Stimulated activated CD4-positive, alpha-beta T cell treated with anti-CD3 and anti-CD28 coated beads, Interleukin-15, amount 100 ng/mL, for 1 hour (primary cell): ENCODE measurements at regions not wholly inside any gene's neighbourhood (a gene's known extent, or its start where the extent isn't known, plus 50 kb on each side); places are given as distances from the start of the nearest gene placed in this dataset.

ENCODE experiments used
- DNase-seq, 2 donors: peaks; one replicate each; pipeline ENCODE4 v3.0.0-alpha.2; 2020; ENCODE audit warnings: low read depth in 1 of 2, low spot score in 1 of 2

DNA sequence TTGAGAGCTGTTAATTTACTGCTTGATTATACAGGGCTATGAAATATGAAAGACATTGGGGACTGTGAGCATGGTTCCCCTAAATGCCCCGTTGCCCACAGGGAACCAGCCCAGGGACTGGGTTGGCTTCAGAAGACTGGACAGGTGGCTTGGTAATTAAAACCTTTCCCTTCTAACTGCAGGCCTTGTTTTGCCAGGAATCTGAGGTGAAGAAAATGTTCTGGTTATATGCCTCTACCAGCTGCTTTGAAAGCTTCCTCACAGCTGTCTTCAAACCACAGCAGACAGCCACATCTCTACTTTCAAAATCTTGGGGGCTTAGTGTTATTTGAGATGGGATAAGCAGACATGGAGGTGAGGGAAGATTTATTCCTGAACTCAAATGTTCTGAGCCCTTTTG is 153.3 kb upstream of the SPRY4 start:
- no peak for DNase-seq

DNA sequence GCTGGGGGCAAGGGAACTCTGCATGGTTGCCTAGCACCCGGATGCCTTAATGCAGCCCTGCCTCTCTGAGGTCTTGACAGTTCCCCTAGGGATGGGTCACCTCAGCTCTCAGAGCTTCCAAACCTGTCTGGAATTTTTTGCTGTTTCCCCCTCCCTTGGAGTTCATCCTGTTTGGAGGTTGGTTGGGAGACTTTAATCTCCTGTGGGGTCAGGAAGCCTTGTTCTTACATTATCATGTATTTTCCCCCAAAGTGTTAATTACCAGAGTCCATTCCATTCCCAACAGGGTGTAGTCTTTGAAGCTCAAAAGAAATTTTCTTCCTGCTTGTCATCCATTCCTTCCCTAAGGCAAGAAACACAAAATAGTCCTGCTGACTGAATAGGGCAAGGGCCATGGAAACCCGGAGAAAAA is 150.3 kb upstream of the SPRY4 start:
- no peak for DNase-seq

DNA sequence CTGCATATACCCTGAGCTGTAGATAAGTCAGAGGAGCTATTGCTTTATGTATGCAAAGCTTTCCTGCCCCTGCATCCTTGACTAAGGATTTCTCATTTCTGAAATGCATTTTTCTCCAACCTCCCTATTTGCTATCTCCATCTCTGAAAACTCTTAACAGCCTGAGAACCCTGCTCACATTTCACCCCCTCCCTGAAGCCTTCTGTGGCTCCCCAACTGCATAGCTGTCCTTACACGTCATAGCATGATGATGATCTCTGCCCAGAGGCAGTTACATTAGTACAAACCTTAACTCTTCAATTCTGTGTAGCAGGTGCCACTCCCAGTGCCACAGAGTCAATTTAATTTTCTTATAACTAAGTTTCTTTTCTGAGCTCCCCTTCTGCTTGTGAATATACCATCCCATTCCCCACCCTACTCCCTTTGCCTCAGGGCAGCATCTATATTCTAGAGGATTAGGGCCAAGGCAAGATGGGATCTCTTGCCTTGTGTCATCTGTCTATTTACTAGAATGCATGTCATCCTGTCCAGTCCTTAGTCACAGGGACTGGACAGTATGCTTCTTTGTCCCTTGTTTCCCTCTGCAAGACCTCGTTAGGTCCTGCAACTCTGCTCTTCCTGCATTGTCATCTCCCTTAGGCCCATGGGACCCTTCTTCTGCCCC is 149.7 kb upstream of the SPRY4 start:
- DNase-seq: no peak

DNA sequence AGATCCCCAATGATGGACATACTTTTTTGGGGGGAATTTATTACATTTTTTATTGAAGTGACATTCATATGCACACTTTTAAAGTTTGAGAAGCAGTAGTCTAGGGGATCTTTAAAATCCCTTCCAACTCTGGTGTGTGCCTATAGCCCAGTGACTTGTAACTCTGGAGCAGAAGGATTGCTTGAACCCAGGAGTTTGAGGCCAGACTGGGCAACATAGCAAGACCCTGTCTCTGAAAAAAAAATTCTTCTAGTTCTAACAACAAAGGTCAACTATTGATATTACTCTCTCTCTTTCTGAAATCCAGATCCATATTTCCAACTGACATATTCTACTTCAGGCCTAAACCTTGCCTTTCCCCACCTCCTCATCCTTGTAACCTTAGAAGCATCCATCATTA is 148.2 kb upstream of the SPRY4 start:
- DNase-seq: no peak

DNA sequence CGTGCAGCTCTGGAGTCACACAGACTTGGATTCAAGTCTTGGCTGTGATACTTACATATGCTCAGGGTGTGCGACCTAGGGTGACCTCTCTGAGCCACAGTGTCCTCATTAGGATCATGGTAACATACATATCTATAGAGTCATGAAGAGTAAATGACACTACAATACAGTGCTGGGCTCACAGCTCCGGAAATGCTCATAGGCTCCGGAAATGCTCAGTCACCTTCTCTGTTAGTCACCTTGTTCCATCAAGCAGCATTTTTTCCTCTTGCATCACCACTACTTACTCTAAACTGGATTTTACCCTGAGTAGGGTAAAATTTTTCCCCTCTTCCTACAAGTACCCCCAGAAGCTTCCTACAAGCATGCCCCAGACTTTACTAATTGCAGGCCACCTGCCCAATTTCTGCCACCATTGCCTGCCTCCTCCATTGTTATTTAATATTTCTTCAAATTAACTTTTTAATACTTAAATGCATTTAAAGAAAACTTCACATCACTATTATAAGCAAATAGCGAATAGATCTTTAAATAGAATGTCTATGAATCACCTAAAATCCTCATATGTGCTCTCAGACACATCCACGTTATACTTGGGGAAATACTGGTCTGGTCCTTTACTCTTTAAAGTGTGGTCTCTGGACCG is 147.6 kb upstream of the SPRY4 start:
- DNase-seq: peak; percentile 3 to 7

DNA sequence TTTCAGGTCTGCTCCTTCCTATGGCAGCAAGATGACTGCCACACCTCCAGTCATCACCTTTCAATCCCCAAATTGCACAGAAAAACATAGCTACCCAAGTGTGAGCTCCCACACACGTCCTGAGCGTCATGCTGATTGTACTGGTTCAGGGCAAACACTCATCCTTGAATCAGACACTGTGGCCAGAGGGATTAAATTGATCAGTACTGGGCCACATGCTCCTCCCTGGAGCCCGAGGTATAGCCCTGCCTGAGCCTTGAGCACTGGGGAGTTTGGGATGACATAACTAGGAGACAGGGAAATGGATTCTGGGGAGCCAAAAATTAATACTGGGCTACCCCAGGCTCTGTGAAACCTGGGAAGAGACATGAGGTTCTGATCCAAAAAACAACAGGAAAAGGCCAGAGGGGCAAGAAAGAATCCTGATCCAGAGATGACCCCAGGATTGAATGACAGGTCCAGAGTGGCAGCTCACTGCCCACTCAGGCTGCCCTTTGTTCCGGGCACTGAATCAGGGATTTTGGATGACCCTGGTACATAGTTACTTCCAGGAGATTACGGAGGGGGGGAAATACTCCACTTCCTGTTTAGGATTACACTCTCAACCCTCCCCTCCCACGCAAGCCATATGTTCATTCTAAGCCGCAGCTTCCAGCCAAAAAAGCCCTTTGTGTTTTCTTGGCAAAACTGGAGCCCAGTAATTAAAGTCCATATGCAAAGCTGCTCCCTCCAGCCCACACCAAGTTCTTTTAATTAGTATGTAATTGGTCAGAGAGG is 141.6 kb upstream of the SPRY4 start:
- DNase-seq: no peak

DNA sequence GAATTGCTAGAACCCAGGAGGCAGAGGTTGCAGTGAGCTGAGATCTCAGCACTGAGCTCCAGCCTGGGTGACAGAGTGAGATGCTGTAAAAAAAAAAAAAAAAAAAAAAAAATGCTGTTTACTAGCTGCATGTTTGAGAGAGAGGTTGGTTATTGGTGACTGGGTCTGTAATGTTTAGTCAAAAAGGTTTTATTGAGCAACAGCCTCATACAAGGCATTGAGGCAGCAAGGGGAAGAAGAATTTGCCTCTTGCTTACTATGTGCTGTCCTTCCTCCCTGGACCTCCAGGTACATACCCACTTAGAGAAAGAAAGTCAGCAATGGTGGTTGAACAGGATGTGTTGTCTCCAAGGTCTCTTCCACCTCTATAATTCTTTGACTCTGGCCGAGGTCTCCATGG is 140.7 kb upstream of the SPRY4 start:
- DNase-seq: no peak

DNA sequence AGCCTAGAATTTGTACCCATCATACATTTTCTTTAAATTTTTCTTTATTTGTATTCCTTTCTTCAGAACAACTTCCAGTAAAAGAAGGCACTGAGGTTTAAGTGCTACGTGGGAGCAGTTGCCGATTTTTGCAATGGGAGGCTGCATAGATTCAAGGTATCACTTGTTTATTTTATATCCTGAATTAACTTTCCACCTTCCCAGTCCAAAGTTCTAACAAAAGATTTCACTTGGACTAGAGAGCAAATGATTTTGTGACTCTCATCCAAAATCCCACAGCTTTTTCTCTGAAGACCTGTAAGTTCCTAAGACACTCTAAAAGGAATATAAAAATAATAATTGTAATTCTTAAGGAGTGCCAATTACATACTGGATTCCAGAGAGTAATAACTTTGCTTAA is 139.1 kb upstream of the SPRY4 start:
- DNase-seq: no peak

DNA sequence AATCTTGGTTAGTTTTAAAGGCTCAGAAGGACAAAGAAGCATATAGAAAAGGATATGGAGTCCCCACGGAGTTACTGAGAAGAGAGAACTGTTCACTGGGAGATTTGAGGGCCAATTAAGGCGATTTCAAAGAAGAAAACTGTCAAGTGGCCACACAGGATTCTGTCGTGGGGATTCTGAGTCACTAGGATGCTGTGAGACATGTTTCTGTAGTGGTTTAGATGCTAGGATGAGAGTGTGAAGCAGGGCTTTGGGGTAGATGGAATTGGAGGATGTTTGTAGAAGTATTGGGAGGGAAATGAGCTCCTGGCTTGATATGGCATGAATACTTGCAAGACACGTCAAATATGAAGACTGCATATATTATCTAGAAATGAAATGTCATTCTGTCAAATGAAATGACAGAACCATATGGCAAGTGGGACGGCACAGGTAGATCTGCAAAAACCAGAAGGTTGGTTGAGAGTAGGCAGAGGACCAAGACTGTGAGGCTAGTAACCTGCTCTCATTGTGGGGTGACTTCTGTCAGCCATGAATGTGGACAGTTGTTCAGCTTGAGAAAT is 136.3 kb upstream of the SPRY4 start:
- DNase-seq: no peak

DNA sequence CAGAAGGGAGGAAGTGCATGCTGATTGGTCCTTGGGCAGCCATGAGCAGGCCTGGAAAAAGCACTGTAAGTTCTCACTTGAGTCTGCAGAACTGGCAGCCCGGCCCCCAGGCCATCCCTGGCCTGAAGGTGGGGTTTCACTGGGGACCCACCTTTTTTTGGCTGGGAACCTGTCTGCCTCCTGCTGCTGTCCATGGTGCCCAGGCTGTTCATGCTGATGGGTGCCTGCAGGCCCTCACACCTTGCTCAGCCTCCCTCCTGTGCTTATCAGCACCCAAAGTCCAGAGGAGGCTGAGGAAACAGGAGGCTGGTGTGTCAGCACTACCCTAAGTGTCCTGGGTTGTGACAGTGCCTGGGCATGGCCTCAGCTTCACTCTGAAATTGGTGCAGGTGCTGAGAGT is 134.4 kb upstream of the SPRY4 start:
- DNase-seq: no peak

DNA sequence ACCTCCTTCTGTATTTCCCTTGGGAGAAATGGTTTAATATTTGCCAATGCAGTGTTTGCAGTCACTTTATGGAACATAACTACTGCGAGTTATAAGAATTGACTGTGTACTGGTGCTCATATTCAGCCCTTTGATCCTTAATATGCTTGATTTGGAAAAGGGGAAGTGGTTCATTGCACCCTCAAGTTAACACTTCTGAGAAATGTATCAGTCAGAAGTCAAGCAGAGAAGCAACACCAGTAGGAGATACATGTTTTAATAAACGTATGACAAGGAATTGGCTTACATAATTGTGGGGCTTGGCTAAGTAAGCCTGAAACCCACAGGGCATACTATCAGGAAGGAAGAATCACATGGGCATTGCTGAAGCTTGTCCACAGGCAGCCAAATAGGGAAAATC is 131.0 kb upstream of the SPRY4 start:
- DNase-seq: no peak

DNA sequence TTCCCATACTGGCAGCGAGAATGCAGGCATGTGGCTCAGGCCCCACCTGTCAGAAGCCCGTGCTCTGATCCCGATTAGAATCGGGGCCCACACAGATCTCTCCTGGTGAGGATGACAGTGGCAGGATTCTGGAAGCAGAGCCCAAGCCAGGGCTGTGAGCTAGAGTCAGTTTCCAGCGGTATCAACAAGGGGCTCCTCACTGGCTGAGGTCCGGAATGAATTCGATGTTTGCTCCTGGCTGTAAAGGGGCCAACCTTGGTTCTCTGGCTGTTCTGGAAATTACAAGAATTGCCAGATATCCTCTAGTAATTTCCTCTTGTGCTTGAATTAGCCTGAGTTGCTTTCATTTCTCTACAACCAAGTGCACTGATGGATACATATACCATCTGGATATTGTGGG is 129.1 kb upstream of the SPRY4 start:
- no peak for DNase-seq

DNA sequence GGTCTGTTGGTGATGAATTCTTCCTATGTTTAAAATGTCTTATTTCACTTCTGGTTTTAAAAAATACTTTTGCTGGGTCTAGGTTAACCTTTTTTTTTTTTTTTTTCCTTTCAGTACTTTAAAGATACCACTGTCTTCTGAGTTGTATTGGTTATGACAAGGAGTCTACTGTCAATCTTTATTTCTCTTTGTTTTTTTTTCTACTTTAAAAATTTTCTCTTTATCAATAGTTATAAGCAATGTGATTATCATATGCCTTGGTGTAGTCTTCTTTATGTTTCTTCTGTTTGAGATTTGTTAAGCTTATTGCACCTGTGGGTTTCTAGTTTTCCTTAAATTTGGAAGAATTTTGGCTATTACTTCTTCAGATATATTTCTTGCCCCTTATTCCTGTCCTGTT is 125.6 kb upstream of the SPRY4 start:
- no peak for DNase-seq

DNA sequence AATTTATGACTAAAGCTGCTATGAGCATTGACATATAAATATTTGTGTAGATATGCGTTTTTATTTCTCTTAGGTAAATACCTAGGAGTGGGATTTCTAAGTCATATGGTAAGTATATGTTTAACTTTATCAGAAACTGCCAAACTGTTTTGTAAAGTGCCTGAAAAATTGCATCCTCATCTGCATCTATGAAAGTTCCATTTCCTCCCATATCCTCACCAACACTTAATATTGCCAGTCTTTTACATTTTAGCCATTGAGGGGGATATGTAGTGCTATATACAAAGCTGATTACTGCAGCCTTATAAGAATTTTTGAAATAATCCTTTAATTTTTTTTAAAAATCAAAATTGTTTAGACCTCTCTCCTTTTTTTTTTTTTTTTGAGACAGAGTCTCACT is 123.1 kb upstream of the SPRY4 start:
- no peak for DNase-seq

DNA sequence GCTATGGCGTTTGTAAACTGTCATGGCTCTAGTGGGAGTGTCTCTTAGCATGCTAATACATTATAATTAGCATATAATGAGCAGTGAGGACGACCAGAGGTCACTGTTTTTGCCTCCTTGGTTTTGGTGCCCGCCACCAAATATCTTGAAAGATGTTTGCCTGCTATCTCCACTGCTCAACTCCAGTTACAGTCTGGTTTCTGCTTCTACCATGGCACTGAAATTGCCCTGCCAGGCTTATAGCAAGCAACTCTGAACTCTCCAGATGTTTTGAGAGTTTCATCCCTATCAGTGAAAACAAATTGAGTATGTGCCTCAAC is 122.1 kb upstream of the SPRY4 start:
- no peak for DNase-seq

DNA sequence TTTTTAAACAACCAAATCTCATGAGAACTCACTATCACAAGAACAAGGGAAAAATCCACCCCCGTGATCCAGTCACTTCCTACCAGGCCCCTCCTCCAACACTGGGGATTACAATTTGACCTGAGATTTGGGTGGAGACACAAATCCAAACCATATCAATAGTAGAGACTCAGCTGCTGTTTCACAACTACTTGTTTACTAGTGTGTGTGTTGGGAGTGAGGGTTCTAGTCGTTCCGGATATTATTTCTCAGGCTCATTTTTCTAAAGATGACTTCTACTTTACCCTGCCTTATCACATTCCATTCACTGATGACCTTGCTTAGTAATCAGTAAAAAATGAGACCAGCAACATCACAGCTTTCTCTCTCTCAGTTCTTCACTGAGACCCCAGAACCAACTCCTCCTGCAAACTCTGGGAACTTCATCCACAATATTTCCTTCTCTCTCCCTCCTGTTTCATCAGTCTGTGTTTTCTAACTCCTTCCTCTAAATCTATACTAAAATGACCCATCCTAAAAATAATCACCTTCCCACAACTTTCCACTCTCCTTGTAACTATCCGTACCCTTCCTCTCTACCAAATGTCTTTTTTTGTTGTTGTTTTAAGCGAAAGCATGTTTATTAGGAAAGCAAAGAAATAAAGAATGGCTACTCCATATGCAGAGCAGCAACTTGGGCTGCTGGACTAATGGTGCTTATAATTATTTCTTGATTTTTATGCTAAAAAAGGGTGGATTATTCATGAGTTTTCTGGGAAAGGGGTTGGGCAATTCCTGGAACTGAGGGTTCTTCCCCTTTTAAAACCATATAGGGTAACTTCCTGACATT is 121.5 kb upstream of the SPRY4 start:
- no peak for DNase-seq

DNA sequence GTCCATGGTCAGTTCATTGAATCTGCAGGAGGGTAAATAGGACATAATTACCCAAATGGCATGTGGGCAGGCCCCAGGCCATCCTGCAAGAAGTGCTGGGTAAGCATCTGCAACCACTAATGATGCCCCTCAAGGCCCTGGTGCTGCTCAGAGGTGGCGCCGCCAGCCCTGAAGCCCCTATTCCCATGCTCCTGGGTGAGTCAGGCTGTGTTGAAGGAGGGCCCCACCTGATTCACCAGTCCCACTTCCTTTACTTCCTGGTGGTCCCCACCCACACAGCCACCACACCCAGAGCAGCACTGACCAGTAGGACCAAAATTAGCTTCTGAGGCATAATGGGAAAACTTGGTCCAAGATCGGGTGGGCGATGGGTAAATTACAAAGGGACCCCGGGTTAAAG is 120.4 kb upstream of the SPRY4 start:
- no peak for DNase-seq

DNA sequence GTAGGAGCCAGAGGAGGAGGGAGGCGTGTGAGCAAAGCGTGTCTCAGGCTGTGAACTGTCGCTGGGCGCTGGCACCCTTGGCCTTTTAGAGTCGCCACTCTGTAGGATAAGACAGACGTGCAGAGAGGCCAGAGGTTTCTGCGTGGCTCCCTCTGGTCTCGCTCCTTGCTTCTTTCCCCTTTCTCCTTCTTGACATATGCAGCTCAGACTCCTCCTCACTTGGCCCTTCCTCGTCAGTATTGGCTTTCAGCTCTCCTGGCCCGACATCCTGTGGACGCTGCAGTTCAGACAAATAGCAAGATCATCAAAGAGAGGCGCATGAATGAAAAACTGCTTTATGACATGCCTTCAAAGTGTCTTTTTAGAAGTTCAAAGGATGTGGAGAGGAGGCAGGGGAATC is 116.8 kb upstream of the SPRY4 start:
- no peak for DNase-seq

DNA sequence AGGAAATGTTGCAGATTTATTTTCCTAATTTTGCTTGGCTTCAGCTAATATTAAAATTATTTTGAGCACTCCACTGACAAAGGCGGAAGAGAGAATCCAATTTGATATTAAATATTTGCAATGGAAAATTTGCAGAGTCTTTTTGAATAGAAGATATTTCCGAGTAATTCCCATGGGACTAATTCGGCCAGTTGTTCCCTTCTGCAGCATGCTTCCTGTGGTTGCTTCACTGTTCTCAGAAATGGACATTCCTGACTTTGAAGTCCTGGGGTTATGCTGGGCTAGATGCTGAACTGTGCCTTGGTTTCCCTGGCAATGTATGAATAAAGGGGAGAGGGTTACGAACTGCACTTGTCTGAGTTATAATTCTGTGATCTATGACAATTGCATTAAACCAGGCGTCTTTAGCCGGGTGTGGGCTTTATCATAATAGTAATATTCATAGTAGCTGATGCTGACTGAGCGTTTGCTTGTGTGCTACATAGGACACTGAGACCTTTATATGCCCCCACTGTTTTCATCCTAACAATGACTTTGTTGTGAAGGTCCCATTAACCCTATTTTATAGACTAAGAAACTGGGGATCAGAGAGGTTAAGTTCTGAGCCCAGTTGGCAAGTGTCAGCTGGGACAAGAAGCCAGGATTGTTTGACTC is 114.5 kb upstream of the SPRY4 start:
- no peak for DNase-seq

DNA sequence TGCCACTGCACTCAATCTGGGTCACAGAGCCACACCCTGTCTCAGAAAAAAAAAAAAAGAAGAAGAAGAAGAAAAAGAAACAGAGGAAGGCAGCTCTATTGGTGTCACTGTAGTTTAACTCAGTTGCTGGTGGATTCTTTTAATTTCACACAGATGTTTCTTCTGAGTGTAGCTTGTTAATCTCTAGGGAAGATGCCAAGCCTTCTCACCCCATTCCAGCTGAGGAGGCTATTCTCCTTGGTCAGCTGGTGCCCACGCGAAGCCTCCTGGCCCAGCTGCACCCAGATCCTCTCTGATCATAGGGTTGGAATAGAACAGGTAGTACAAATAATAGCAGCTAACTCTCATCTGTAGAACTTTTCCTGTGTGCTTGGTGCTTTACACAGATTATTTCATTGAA is 113.8 kb upstream of the SPRY4 start:
- DNase-seq: no peak

DNA sequence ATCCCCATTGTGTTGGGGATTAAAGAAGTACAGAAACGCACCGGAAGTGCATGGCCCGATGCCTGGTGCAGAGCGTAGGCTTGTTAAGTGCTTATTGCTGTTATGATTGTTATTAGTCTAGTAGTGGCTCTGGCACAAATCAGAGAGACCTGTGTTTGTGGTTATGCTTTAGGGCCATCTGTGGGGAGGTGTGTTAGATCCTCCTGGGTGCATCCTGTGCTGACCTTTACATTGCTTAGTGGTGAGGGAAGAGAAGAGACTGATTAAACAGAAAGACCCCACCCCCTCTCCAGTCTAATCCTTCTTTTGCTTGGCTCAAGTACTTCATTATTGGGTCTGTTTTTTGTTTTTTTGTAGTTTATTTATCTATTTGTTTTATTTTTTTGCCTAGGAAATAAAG is 112.7 kb upstream of the SPRY4 start:
- no peak for DNase-seq
